Gastroesophageal sphincter (tissue), 3 donors: ENCODE measurements at regions not wholly inside any gene's neighbourhood (a gene's known extent, or its start where the extent isn't known, plus 50 kb on each side); places are given as distances from the start of the nearest gene placed in this dataset.

ENCODE experiments used
- POLR2AphosphoS5 ChIP-seq: sonication (generic); formaldehyde crosslinking; IDR thresholded peaks from one replicate; pipeline ENCODE4 v1.6.1; 2017; ENCODE audit warnings: antibody characterized with exemption
- TF ChIP-seq, protein P1 (sequence below), 4 experiments: fragments of 200-600 bp in 2 of 4; fragments of 450-650 bp in 2 of 4; sonication (generic) in 1 of 4; IDR thresholded peaks; one replicate each; pipeline ENCODE4 v1.5.1; 2017 to 2019; ENCODE audit warnings: antibody characterized with exemption in 4 of 4, mild to moderate bottlenecking in 2 of 4, moderate library complexity in 2 of 4

DNA sequence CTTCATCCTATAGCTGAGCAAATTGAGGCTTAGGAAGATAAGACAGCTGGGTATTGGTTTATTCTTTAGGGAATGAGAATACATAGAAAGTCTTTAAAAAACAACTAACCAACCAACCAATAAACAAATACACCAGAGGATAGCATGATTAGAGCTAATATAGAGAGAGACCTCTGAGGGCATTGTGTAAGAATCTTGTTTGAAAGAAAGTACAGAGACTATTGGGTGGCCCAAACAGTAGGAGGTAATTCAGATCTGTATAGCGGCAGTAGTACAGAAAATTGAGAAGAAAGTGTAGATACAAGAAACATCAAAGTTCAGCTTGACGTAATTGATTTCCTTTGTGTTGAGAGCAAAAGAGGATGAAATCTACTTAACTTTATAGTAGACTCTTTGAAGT, 1951.0 kb upstream of the ADGRL3 start:
- TF ChIP-seq, protein P1, sequence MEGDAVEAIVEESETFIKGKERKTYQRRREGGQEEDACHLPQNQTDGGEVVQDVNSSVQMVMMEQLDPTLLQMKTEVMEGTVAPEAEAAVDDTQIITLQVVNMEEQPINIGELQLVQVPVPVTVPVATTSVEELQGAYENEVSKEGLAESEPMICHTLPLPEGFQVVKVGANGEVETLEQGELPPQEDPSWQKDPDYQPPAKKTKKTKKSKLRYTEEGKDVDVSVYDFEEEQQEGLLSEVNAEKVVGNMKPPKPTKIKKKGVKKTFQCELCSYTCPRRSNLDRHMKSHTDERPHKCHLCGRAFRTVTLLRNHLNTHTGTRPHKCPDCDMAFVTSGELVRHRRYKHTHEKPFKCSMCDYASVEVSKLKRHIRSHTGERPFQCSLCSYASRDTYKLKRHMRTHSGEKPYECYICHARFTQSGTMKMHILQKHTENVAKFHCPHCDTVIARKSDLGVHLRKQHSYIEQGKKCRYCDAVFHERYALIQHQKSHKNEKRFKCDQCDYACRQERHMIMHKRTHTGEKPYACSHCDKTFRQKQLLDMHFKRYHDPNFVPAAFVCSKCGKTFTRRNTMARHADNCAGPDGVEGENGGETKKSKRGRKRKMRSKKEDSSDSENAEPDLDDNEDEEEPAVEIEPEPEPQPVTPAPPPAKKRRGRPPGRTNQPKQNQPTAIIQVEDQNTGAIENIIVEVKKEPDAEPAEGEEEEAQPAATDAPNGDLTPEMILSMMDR (IDR thresholded peaks at IDR 0.05): no peak
- no peak for TF ChIP-seq POLR2AphosphoS5
